Activated naive CD4-positive, alpha-beta T cell treated with anti-CD3 and anti-CD28 coated beads, Interleukin-2, amount 50 U/mL, for 72 hours (primary cell): ENCODE measurements at regions not wholly inside any gene's neighbourhood (a gene's known extent, or its start where the extent isn't known, plus 50 kb on each side); places are given as distances from the start of the nearest gene placed in this dataset.
A peak's percentile ranks its signal among the peaks of the same experiment; 100 is the strongest.

Experiments
- ATAC-seq, 2 donors: fragments of 150-1000 bp; cut with Tn5 transposase; 2 replicates each; pipeline ENCODE4 v1.10.0; 2021; ENCODE audit warnings: mild to moderate bottlenecking in 2 of 2, moderate library complexity in 2 of 2
- DNase-seq, 2 donors: peaks; one replicate each; pipeline ENCODE4 v3.0.0; 2021 to 2022; ENCODE audit warnings: low spot score in 2 of 2
- H3K27ac Mint-ChIP-seq, 2 donors: one replicate each; pipeline ENCODE4 v1.8.0; 2022; ENCODE audit warnings: mild to moderate bottlenecking in 2 of 2, mixed read lengths in 2 of 2
- H3K36me3 Mint-ChIP-seq, 2 donors: one replicate each; pipeline ENCODE4 v1.8.0; 2022; ENCODE audit warnings: mixed read lengths in 2 of 2
- H3K9me3 Mint-ChIP-seq, 2 donors: one replicate each; pipeline ENCODE4 v1.8.0; 2022; ENCODE audit warnings: mixed read lengths in 2 of 2

DNA sequence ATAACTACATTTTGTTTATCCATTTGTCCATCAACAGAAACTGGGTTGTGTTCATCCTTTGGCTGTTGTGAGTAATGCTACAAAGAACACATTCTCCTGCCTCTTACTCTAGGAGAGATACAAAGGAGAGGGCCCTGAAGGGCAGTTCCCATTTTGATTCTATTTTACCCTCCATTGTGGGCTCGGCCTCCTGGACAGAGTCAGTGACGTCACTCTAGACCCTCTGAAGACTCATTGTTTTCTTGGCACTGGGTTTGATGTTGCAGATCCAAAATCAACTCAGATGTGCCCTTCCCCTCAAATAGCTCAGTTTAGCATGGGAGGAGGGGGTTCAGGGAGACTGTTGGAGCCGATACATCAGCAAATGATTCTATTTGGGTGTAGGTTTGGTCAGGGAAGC is 280.9 kb downstream of the UTP18 start:
- DNase-seq, result no peak
- H3K9me3 Mint-ChIP-seq, result no peaks in the 10 kb centered on the region
- no peak overlapping the region for H3K27ac Mint-ChIP-seq
- no peak for ATAC-seq
- no peaks in the 10 kb centered on the region for H3K36me3 Mint-ChIP-seq

DNA sequence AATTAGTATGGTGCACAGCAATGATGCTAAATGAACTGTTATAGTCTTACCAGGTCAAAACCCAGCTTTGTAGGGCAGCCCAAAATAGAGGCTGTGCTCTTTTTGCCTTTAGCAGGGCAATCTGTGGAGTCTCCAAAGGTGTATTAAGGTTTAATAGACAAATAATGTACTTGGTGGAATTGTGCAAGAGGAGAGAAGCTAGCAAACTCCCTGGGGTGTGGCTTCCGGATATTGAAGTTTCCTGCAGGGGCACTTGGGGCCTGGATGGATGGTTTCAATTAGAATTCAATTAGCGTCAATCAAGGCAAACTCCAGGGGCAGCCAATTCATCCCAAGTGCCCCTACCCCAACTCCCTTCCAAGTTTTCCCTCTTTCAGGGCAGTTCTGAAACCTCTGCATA is 285.8 kb downstream of the UTP18 start:
- Mint-ChIP-seq H3K36me3 (no peaks in the 10 kb centered on the region), H3K9me3 (peaks cover 0 to 3% of the 10 kb centered on the region in 2 donors), H3K27ac (no peak overlapping the region)
- ATAC-seq (no peak), DNase-seq (no peak)

DNA sequence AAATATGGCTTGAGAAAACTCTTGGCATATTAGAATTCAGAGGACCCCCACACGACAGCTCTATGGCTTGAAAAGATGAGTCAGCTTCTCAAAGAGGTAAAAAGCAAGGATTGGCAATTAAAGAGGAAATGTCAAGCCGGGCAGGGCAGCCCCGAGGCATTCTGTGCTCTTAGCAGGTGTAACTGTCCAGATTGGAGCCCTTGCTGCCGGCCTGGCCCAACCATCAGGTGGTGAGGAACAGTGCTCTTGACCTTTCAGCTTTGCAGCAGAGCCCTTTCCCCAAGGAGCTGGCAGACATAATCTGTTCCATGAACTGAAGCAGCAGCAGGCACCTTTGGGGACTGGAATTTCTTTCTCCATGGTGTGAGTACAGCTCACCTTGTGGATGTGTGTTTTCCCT is 287.8 kb downstream of the UTP18 start:
- ATAC-seq, result no peak
- no peaks in the 10 kb centered on the region for H3K36me3 Mint-ChIP-seq
- no peak overlapping the region for H3K27ac Mint-ChIP-seq
- no peak for DNase-seq
- peaks cover 0 to 3% of the 10 kb centered on the region in 2 donors for H3K9me3 Mint-ChIP-seq

DNA sequence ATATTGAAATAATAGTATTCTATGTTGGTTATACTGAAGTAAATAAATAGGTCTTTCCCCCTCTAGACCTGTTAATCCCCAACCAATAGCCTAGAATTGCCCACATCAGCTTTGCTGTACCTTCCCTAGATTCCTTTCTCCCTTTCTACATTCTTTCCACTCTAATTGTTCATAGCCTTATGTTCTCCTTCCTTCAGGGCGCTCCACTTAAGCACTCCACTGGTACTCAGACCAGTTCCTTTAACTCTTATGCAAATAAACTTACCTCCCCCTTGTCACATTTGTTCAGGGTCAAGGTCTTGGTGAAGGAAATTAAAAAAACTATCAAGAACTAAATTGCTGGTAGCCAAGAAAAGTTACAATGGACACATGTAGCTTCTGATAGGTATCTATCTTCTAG is 294.8 kb downstream of the UTP18 start:
- ATAC-seq (no peak), DNase-seq (no peak)
- no peak overlapping the region for H3K27ac Mint-ChIP-seq
- no peaks in the 10 kb centered on the region for H3K9me3 Mint-ChIP-seq
- H3K36me3 Mint-ChIP-seq, result no peaks in the 10 kb centered on the region

DNA sequence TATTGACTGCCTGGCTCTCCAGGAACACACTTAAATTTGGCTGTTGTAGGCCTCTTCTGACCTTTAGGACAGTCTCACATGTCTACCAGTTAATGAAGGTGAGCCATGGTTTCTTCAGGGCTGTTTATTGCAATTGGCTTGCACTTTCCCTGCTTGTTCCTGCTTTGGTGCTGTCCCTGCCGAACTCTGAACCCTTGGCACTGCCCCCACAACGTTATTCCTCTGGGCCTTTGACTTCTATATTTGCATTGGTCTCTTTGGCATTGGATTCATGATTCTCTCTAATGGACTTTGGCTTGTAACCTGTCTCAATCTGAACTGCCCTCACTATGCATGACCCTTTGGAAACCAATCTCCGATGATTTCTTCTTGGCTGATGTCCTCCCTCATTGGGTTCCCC is 299.4 kb downstream of the UTP18 start:
- Mint-ChIP-seq H3K9me3 (no peaks in the 10 kb centered on the region), H3K36me3 (no peaks in the 10 kb centered on the region), H3K27ac (no peak overlapping the region)
- ATAC-seq, result no peak
- DNase-seq, result no peak

DNA sequence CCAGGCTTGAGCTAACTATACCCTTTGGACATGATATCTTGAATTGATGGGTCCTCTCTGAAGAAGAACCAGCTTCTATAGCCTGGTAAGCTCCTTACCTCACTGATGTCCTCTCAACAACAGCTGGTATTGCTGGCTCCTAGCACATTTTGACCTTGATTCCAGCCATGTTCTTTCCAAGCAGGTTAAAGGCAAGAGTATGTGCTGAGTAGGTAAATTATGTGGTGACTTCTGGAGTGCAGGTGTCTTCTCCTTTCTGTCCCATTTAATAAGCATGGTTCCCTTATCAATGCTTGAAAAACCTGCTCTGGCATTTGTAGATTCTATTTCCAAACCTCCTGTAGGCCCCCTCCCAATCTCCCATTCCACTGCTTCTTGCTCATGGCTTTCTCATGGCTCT is 300.1 kb downstream of the UTP18 start:
- Mint-ChIP-seq H3K27ac (no peak overlapping the region), H3K36me3 (no peaks in the 10 kb centered on the region), H3K9me3 (no peaks in the 10 kb centered on the region)
- ATAC-seq (no peak), DNase-seq (no peak)

DNA sequence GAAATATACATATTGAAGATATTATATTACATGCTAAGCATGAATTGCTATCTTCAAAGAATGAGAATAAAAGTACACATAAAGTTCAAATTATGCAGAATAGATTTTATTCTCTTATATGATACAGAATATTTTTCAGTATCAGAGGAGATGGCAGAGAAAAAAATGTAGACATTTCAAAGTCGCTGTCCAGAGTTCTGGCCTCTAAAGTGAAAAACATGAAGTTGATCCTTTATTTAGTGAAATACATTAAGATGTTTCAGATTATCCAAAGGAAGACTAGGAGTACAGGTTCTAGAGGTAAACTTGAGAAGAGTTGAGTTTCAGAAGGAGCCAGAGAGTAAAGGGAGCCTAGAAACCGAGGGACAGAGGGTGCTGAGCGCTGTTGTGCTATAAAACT is 303.6 kb downstream of the UTP18 start:
- Mint-ChIP-seq H3K27ac (no peak overlapping the region), H3K9me3 (no peaks in the 10 kb centered on the region), H3K36me3 (no peaks in the 10 kb centered on the region)
- DNase-seq (no peak), ATAC-seq (no peak)

DNA sequence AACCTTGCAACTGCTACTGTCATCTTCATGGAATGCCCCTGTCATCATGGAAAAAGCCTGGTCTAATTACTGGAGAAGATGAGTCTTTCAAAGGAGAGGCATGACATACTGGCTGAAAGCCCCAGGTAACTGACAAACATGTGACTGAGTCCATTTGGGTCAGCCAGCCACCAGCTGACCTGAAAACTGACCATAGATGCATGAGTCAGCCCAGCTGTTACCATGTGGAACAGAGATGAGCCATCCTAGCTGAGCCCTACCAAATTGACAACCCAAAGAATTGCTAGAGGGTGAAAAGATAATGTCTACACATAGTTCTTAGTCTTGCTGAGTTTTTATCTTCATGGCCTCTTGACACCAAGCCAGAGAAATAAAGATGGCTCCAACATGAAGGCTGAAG is 311.8 kb downstream of the UTP18 start:
- Mint-ChIP-seq H3K36me3 (peaks cover 0 to 6% of the 10 kb centered on the region in 2 donors), H3K27ac (no peak overlapping the region), H3K9me3 (peaks cover 3 to 5% of the 10 kb centered on the region in 2 donors)
- DNase-seq, result no peak
- peak in 1 of 2 donors; percentile 60 for ATAC-seq
